B cell (primary cell): ENCODE measurements at regions not wholly inside any gene's neighbourhood (a gene's known extent, or its start where the extent isn't known, plus 50 kb on each side); places are given as distances from the start of the nearest gene placed in this dataset.

ENCODE experiments used
- ATAC-seq: fragments of 200-7000 bp; cut with Tn5 transposase; one replicate; pipeline ENCODE4 v1.10.0; 2021; ENCODE audit warnings: low read depth, mild to moderate bottlenecking, moderate number of reproducible peaks, moderate library complexity
- CTCF ChIA-PET: fragments of 350-600 bp; sonication (Branson Sonifier 250); formaldehyde crosslinking; loops from one replicate; lab custom pipeline; 2021; ENCODE audit warnings: antibody characterized with exemption, inconsistent platforms; lab: Charles Lee
- POLR2A ChIA-PET: fragments of 350-600 bp; sonication (Branson Sonifier 250); formaldehyde crosslinking; loops from one replicate; lab custom pipeline; 2021; ENCODE audit warnings: antibody characterized with exemption; lab: Charles Lee
- DNase-seq: peaks from one replicate; pipeline ENCODE4 v3.0.0; 2013
- H2AFZ ChIP-seq: 2 replicates; pipeline ENCODE4 v1.6.1; 2012; ENCODE audit warnings: mild to moderate bottlenecking, low read depth, low read length; ENCODE audit not compliant: insufficient read depth, poor library complexity, severe bottlenecking
- H3K27ac ChIP-seq, 2 donors: 1 replicate in 1 of 2; 2 replicates in 1 of 2; pipeline ENCODE4 v1.5.1; 2012 to 2013; ENCODE audit warnings: low read length in 2 of 2, mild to moderate bottlenecking in 2 of 2, moderate library complexity in 1 of 2
- H3K27me3 ChIP-seq, 4 experiments: fragments of 200-600 bp in 1 of 4; sonication (generic) in 1 of 4; replicated peaks in 1 of 4; 1 replicate in 2 of 4; 2 replicates in 2 of 4; pipeline versions ENCODE4 v1.6.1 to v1.7.0; 2013 to 2016; ENCODE audit warnings: low read length in 3 of 4, mild to moderate bottlenecking in 2 of 4, mixed read lengths in 1 of 4, moderate library complexity in 1 of 4; ENCODE audit not compliant: insufficient read depth in 4 of 4, control insufficient read depth in 3 of 4; ENCODE audit errors: control extremely low read depth in 1 of 4
- H3K36me3 ChIP-seq, 2 experiments: replicated peaks in 1 of 2; 1 replicate in 1 of 2; 2 replicates in 1 of 2; pipeline versions ENCODE4 v1.6.1 to v1.7.1; 2013; ENCODE audit warnings: low read length in 1 of 2; ENCODE audit not compliant: insufficient read depth in 2 of 2, control insufficient read depth in 1 of 2; ENCODE audit errors: control extremely low read depth in 1 of 2, extremely low read depth in 1 of 2
- H3K4me1 ChIP-seq, 2 donors: fragments of 200-600 bp in 1 of 2; sonication (generic) in 1 of 2; 1 replicate in 1 of 2; 2 replicates in 1 of 2; pipeline versions ENCODE4 v1.5.1 to v1.6.1; 2013 to 2017; ENCODE audit warnings: low read length in 2 of 2; ENCODE audit not compliant: control insufficient read depth in 2 of 2, insufficient read depth in 2 of 2
- H3K4me2 ChIP-seq: replicated peaks from 2 replicates; pipeline ENCODE3; 2012; ENCODE audit warnings: mild to moderate bottlenecking, low read depth, low read length; ENCODE audit not compliant: poor library complexity, severe bottlenecking
- H3K4me3 ChIP-seq, 5 experiments: fragments of 200-600 bp in 1 of 5; sonication (generic) in 1 of 5; 1 replicate in 3 of 5; 2 replicates in 2 of 5; pipeline versions ENCODE4 v1.5.1 to v1.7.0; 2011 to 2016; ENCODE audit warnings: low read length in 4 of 5, mild to moderate bottlenecking in 4 of 5, low read depth in 2 of 5, control low read depth in 1 of 5, moderate library complexity in 1 of 5; ENCODE audit not compliant: insufficient read depth in 1 of 5; ENCODE audit errors: control extremely low read depth in 1 of 5, extremely low read depth in 1 of 5
- H3K79me2 ChIP-seq: fragments of 200-600 bp; sonication (generic); one replicate; pipeline ENCODE4 v1.6.0; 2016; ENCODE audit warnings: low read length; ENCODE audit not compliant: control insufficient read depth, insufficient read depth
- H3K9ac ChIP-seq: fragments of 200-600 bp; sonication (generic); 2 replicates; pipeline ENCODE4 v1.6.1; 2017; ENCODE audit warnings: mild to moderate bottlenecking, low read length, moderate library complexity
- H3K9me3 ChIP-seq, 3 donors: one replicate each; pipeline versions ENCODE4 v1.6.1 to v1.7.1; 2013; ENCODE audit warnings: low read length in 2 of 3; ENCODE audit not compliant: control insufficient read depth in 2 of 3, insufficient read depth in 1 of 3; ENCODE audit errors: control extremely low read depth in 1 of 3
- H4K20me1 ChIP-seq: 2 replicates; pipeline ENCODE4 v1.6.0; 2012; ENCODE audit warnings: mild to moderate bottlenecking, low read length; ENCODE audit not compliant: insufficient read depth, control insufficient read depth, poor library complexity, severe bottlenecking
- H3K27ac Mint-ChIP-seq: one replicate; pipeline ENCODE4 v1.8.0; 2021; ENCODE audit warnings: mixed read lengths
- H3K27me3 Mint-ChIP-seq: one replicate; pipeline ENCODE4 v1.8.0; 2021; ENCODE audit warnings: mixed read lengths
- H3K4me1 Mint-ChIP-seq: one replicate; pipeline ENCODE4 v1.8.0; 2021; ENCODE audit warnings: mixed read lengths
- H3K4me3 Mint-ChIP-seq: one replicate; pipeline ENCODE4 v1.8.0; 2021; ENCODE audit warnings: mixed read lengths
- H3K9me3 Mint-ChIP-seq: one replicate; pipeline ENCODE4 v1.8.0; 2022; ENCODE audit warnings: mixed read lengths; ENCODE audit not compliant: insufficient read depth
- CTCF ChIP-seq: fragments of 200-600 bp; IDR thresholded peaks from one replicate; pipeline ENCODE4 v1.8.0; 2022; ENCODE audit warnings: antibody characterized with exemption, mild to moderate bottlenecking
- EZH2 ChIP-seq: IDR thresholded peaks from 2 replicates; pipeline ENCODE4 v1.6.1; 2012; ENCODE audit warnings: borderline replicate concordance, low read depth, mild to moderate bottlenecking, moderate library complexity, low read length; ENCODE audit not compliant: insufficient read depth, poor library complexity, severe bottlenecking
- WGBS: methylation state at CpG from one replicate; pipeline ENCODE4 v1.1.5; 2013; ENCODE audit warnings: missing lambda C conversion rate; ENCODE audit not compliant: insufficient coverage; 5-methylcytosine and 5-hydroxymethylcytosine counted together
- intact Hi-C: fragments of 100-400 bp; cut with micrococcal nuclease; formaldehyde crosslinking; loops from one replicate; pipeline ENCODE4 v1.10.0; 2022

GRCh38 chr10:130982802-130983201 lies 328.7 kb downstream of the TCERG1L start:
- Histone ChIP-seq H3K4me3 (no peak overlapping the region), H4K20me1 (no peaks in the 10 kb centered on the region), H2AFZ (no peak overlapping the region), H3K27me3 (no peaks in the 10 kb centered on the region), H3K36me3 (no peaks in the 10 kb centered on the region), H3K4me1 (no peaks in the 10 kb centered on the region), H3K9me3 (peaks cover 0 to 18% (median 0%) of the 10 kb centered on the region in 3 donors), H3K27ac (no peak overlapping the region), H3K79me2 (no peaks in the 10 kb centered on the region), H3K4me2 (no peak overlapping the region), H3K9ac (no peak overlapping the region)
- DNase-seq (no peak), ATAC-seq (no peak)
- Mint-ChIP-seq H3K27ac (no peak overlapping the region), H3K4me1 (no peaks in the 10 kb centered on the region), H3K4me3 (no peak overlapping the region), H3K9me3 (peaks cover 13% of the 10 kb centered on the region), H3K27me3 (no peaks in the 10 kb centered on the region)
- intact Hi-C loops: no loop called here
- POLR2A ChIA-PET: no interaction called here
- TF ChIP-seq EZH2: no peak
- TF ChIP-seq CTCF: no peak
- WGBS: no CpG with 5 or more reads among the region's 1 CpG
- CTCF ChIA-PET: no interaction called here

GRCh38 chr10:130983749-130984148 lies 327.8 kb downstream of the TCERG1L start:
- TF ChIP-seq CTCF (no peak), EZH2 (no peak)
- H2AFZ ChIP-seq: no peak overlapping the region
- DNase-seq (no peak), ATAC-seq (no peak)
- no peak overlapping the region for H3K4me3 Mint-ChIP-seq
- H3K9me3 ChIP-seq: peaks cover 0 to 22% (median 0%) of the 10 kb centered on the region in 3 donors
- no peaks in the 10 kb centered on the region for H4K20me1 ChIP-seq
- H3K4me2 ChIP-seq: no peak overlapping the region
- H3K27ac Mint-ChIP-seq: no peak overlapping the region
- H3K4me1 ChIP-seq: no peaks in the 10 kb centered on the region
- no peaks in the 10 kb centered on the region for H3K27me3 Mint-ChIP-seq
- H3K4me1 Mint-ChIP-seq: no peaks in the 10 kb centered on the region
- H3K4me3 ChIP-seq: no peak overlapping the region
- H3K27me3 ChIP-seq: no peaks in the 10 kb centered on the region
- H3K9me3 Mint-ChIP-seq: peaks cover 13% of the 10 kb centered on the region
- H3K36me3 ChIP-seq: no peaks in the 10 kb centered on the region
- intact Hi-C loops: no loop called here
- 88% methylated on average over 1 of the region's 2 CpGs for WGBS
- H3K9ac ChIP-seq: no peak overlapping the region
- ChIA-PET POLR2A (no interaction called here), CTCF (no interaction called here)
- H3K79me2 ChIP-seq: no peaks in the 10 kb centered on the region
- H3K27ac ChIP-seq: no peak overlapping the region
